Peyer's patch (tissue), 4 donors: ENCODE measurements at regions not wholly inside any gene's neighbourhood (a gene's known extent, or its start where the extent isn't known, plus 50 kb on each side); places are given as distances from the start of the nearest gene placed in this dataset.

ENCODE experiments used
- POLR2A ChIP-seq, 2 donors: fragments of 450-650 bp; IDR thresholded peaks; one replicate each; pipeline ENCODE4 v1.5.1; 2017; ENCODE audit warnings: antibody characterized with exemption in 2 of 2, mild to moderate bottlenecking in 2 of 2, moderate library complexity in 2 of 2
- TF ChIP-seq, protein P1 (sequence below), 6 experiments: fragments of 450-650 bp in 4 of 6; fragments of 200-600 bp in 2 of 6; sonication (generic) in 1 of 6; IDR thresholded peaks; one replicate each; pipeline ENCODE4 v1.5.1; 2017 to 2019; ENCODE audit warnings: antibody characterized with exemption in 6 of 6, mild to moderate bottlenecking in 3 of 6, moderate library complexity in 1 of 6

DNA sequence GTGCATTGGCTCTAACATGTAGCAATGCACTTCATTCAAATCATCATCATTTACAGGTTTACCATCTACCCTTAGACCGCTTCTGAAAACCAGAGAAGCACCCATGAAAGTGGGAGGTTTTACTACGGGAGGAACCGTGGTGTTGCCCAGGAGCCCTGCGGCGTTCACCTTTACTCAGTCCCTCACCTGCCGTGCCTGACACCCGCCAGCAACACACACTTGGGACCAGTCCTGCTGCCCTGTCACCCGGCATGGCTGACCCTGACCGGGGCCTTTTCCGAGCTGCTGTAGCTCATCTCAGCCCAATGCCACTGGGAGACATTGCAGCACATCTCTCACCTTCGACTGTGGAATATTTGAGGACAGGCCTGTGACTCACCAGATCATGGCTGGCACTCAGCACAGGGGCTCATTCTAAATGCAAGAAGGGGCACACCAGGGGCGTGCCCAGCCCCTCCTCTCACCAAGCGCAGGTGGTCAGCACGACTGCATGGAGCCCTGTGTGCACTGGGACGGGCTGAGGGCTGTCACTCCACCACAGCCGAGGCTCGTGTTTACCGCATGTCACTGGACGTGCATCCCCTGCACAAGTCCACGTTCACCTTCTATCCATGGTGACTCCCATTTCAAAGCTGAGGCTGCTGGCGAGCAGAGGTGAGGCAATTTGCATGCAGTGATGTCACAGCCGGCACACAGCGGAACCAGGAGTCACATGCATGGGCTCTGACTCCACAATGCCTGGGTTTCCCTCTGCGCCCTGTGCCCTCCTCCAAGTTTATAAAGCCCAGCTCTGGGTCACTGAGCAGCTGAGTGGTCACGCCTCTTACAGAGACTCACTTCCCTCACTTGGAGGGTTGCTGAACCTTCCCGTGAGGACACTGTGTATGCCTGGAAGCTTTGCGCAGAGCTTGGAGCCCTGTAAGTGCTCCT, 76.7 kb upstream of the SNTG2 start:
- TF ChIP-seq POLR2A (IDR thresholded peaks at IDR 0.05) = no peak
- TF ChIP-seq, protein P1, sequence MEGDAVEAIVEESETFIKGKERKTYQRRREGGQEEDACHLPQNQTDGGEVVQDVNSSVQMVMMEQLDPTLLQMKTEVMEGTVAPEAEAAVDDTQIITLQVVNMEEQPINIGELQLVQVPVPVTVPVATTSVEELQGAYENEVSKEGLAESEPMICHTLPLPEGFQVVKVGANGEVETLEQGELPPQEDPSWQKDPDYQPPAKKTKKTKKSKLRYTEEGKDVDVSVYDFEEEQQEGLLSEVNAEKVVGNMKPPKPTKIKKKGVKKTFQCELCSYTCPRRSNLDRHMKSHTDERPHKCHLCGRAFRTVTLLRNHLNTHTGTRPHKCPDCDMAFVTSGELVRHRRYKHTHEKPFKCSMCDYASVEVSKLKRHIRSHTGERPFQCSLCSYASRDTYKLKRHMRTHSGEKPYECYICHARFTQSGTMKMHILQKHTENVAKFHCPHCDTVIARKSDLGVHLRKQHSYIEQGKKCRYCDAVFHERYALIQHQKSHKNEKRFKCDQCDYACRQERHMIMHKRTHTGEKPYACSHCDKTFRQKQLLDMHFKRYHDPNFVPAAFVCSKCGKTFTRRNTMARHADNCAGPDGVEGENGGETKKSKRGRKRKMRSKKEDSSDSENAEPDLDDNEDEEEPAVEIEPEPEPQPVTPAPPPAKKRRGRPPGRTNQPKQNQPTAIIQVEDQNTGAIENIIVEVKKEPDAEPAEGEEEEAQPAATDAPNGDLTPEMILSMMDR (IDR thresholded peaks at IDR 0.05) = no peak
